ENCODE measurements at regions not wholly inside any gene's neighbourhood (a gene's known extent, or its start where the extent isn't known, plus 50 kb on each side); places are given as distances from the start of the nearest gene placed in this dataset.
A peak's percentile ranks its signal among the peaks of the same experiment; 100 is the strongest.

- Histone ChIP-seq H3K27ac (peak overlapping the region; percentile 28), H3K4me3 (no peak overlapping the region), H3K4me1 (no peaks in the 10 kb centered on the region), H3K27me3 (no peaks in the 10 kb centered on the region), H3K9me3 (no peaks in the 10 kb centered on the region), H3K36me3 (no peaks in the 10 kb centered on the region)
- no peak for DNase-seq (ENCODE audit: extremely low spot score in 2 of 2)
- TF ChIP-seq CTCF (IDR thresholded peaks at IDR 0.05): no peak
- no peak for TF ChIP-seq POLR2AphosphoS5 (IDR thresholded peaks at IDR 0.05; ENCODE audit: insufficient read depth in 1 of 2, low read depth in 1 of 2)
- TF ChIP-seq POLR2A (IDR thresholded peaks at IDR 0.05): no peak
- intact Hi-C loops (cut with DNase I): no loop called here
Observed at GRCh38 chr6:45757443-45758130, 258.1 kb downstream of the CLIC5 start.

GRCh38 chr6:45756606-45757005, 259.1 kb downstream of the CLIC5 start:
- no peak for TF ChIP-seq POLR2A (IDR thresholded peaks at IDR 0.05)
- no peak for TF ChIP-seq POLR2AphosphoS5 (IDR thresholded peaks at IDR 0.05; ENCODE audit: insufficient read depth in 1 of 2, low read depth in 1 of 2)
- DNase-seq (ENCODE audit: extremely low spot score in 2 of 2): no peak
- Histone ChIP-seq H3K36me3 (no peaks in the 10 kb centered on the region), H3K4me3 (no peak overlapping the region), H3K4me1 (no peaks in the 10 kb centered on the region), H3K27me3 (no peaks in the 10 kb centered on the region), H3K27ac (no peak overlapping the region), H3K9me3 (no peaks in the 10 kb centered on the region)
- intact Hi-C loops (cut with DNase I): no loop called here

GRCh38 chr6:45754432-45754831, 261.2 kb downstream of the CLIC5 start:
- H3K27me3 ChIP-seq: no peaks in the 10 kb centered on the region
- intact Hi-C loops (cut with DNase I): no loop called here

GRCh38 chr6:45746046-45746445, 269.6 kb downstream of the CLIC5 start:
- H3K36me3 ChIP-seq: no peaks in the 10 kb centered on the region
- no peak for TF ChIP-seq CTCF (IDR thresholded peaks at IDR 0.05)
- TF ChIP-seq POLR2A (IDR thresholded peaks at IDR 0.05): no peak
- intact Hi-C loops (cut with DNase I): no loop called here
- H3K4me3 ChIP-seq: no peak overlapping the region
- H3K27me3 ChIP-seq: no peaks in the 10 kb centered on the region
- H3K27ac ChIP-seq: no peak overlapping the region
- no peaks in the 10 kb centered on the region for H3K9me3 ChIP-seq
- no peak for DNase-seq (ENCODE audit: extremely low spot score in 2 of 2)
- peaks cover 5% of the 10 kb centered on the region for H3K4me1 ChIP-seq

More at GRCh38 chr6:45754432-45754831, 261.2 kb downstream of the CLIC5 start:
- TF ChIP-seq POLR2AphosphoS5 (IDR thresholded peaks at IDR 0.05; ENCODE audit: insufficient read depth in 1 of 2, low read depth in 1 of 2) (no peak), CTCF (IDR thresholded peaks at IDR 0.05) (no peak), POLR2A (IDR thresholded peaks at IDR 0.05) (no peak)
- no peak overlapping the region for H3K4me3 ChIP-seq
- no peak overlapping the region for H3K27ac ChIP-seq
- no peaks in the 10 kb centered on the region for H3K9me3 ChIP-seq
- no peaks in the 10 kb centered on the region for H3K4me1 ChIP-seq
- H3K36me3 ChIP-seq: no peaks in the 10 kb centered on the region
- DNase-seq (ENCODE audit: extremely low spot score in 2 of 2): no peak

- Histone ChIP-seq H3K27ac (no peak overlapping the region), H3K4me3 (no peak overlapping the region), H3K36me3 (no peaks in the 10 kb centered on the region), H3K27me3 (no peaks in the 10 kb centered on the region), H3K4me1 (peaks cover 5% of the 10 kb centered on the region), H3K9me3 (no peaks in the 10 kb centered on the region)
- DNase-seq (ENCODE audit: extremely low spot score in 2 of 2): no peak
- no peak for TF ChIP-seq CTCF (IDR thresholded peaks at IDR 0.05)
- TF ChIP-seq POLR2A (IDR thresholded peaks at IDR 0.05): no peak
- TF ChIP-seq POLR2AphosphoS5 (IDR thresholded peaks at IDR 0.05; ENCODE audit: insufficient read depth in 1 of 2, low read depth in 1 of 2): no peak
- intact Hi-C loops (cut with DNase I): no loop called here
Observed at GRCh38 chr6:45743028-45743615, 272.5 kb downstream of the CLIC5 start.

All from vagina (tissue), 2 donors.